Stimulated activated CD4-positive, alpha-beta T cell treated with anti-CD3 and anti-CD28 coated beads, Interleukin-4, amount 100 ng/mL, for 24 hours (primary cell): ENCODE measurements at regions not wholly inside any gene's neighbourhood (a gene's known extent, or its start where the extent isn't known, plus 50 kb on each side); places are given as distances from the start of the nearest gene placed in this dataset.

Source experiments
- DNase-seq: peaks from one replicate; pipeline ENCODE4 v3.0.0-alpha.2; 2020

DNA sequence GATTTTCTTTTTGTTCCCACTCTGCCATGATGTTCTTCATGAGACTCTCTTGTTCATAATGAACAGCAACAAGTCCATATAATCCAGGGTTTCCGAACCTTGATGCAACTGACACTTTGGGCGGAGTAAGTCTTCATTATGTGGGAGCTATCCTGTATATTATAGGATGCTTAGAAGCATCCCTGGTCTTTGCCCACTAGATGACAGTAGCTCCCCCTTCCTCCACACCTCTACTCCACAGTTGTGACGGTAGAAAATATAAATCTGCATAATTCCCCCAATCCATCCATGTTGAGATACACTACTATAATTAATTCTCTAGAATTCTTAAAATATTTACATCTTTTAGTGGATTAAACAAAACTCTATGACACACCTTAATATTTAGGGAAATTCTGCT is 482.2 kb upstream of the CELF4 start:
- DNase-seq: no peak

GRCh38 chr18:38046651-38047050 is 481.1 kb upstream of the CELF4 start:
- no peak for DNase-seq

DNA sequence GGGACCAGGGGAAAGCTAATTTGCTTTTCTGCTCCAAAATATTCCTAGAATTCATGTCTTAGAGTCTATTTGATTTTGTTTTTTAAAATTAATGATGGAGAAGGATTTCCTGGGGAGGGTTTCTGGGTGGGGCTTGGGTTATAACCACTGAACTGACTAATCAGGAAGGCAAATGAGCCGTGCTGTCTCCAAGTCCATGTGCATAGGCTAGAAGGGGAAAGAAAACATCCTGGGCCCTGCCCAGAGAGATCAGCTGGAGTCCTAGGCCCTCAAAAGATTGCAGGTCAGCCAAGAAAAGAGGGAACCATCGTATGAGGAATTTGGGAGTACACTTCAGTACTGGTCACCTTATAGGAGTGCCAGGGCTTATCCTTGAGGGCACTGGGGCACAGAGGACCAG is 480.2 kb upstream of the CELF4 start:
- no peak for DNase-seq

DNA sequence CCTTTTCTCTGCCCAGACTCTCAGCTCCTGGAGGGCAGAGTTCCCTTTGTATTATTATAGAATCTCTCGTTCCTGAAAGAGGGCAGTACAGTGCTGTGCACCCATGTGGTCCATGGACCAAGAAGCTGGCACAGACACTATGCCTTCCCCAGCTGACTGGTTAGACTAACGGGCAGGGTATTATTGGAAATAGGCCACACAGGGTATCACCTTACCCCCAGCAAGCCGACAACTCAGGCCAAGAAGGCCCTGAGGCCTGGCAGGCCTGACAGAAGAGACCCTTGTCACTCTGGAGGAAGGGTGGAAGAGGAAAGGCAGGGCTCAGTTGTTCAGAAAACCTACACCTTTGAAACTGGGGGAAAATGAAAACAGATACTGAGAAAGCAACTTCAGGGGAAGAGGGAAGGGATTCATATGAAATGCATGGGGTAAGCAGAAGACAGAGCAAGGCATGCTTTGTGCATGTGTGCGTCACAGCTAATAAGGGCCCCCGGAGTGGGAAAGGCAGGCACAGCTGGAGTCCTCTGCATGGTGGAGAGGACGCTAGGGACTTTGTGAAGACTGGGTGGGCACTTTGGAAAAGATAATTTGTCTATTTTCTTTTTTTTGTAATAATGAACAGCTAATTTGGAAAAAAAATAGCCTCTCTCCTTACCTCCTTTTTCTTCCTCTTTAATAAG is 476.8 kb upstream of the CELF4 start:
- no peak for DNase-seq

GRCh38 chr18:38038242-38038641 is 472.6 kb upstream of the CELF4 start:
- no peak for DNase-seq

DNA sequence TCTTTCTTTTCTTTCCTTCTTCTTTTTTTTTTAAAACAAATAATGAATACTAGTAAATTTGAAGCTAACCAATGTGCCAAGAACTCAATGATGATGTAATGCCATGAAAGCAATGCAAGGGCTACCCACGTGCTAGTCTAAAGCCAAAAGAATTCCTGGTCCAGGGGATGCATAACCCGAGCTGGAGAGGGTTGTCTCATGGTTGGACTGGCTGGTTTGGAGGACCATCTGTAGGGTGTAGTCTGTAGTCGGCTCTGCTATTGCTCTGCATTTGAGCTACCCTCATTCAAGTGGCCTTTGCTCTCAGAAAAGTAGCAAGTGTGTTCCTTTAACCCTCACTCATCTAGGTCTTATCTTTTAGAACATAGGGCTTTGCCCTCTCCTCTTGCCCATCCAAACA is 469.6 kb upstream of the CELF4 start:
- DNase-seq: no peak

GRCh38 chr18:38033282-38033681 is 467.7 kb upstream of the CELF4 start:
- DNase-seq: no peak

DNA sequence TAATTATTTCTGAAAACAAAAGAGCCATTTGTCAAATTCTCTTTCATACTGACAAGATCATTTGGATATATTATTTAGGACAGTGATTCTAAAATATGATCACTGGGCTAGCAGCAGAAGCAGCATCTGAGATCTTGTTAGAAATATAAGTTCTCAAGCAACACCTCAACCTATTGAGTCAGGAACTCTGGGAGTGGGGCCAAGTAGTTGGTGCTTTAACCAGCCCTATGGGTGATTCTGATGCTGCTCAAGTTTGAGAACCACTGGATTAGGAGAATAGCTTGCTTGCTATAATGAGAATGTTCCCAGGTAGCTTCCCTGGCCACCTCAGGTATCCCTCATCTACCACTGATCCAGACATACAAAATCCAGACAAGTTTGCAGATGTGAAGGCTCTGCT is 466.9 kb upstream of the CELF4 start:
- DNase-seq: no peak

DNA sequence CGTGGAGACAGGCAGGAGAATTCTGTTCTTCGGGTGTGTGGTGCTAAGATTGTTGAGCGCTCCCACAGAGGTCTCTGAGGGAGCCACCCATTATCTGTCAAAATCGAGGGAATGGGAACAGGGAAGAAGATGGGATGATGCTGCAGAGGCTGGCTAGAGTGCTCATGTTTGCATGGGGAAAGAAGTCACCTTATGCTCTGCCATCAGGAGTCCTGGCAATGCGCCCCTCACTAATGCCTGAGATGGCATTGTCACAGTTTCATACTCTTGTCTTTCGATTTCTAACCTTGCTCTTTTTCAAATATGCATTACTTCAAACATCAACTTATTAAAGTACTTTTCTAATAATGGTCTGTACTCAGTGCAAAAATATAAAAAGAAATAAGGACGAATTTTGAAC is 463.3 kb upstream of the CELF4 start:
- DNase-seq: no peak

DNA sequence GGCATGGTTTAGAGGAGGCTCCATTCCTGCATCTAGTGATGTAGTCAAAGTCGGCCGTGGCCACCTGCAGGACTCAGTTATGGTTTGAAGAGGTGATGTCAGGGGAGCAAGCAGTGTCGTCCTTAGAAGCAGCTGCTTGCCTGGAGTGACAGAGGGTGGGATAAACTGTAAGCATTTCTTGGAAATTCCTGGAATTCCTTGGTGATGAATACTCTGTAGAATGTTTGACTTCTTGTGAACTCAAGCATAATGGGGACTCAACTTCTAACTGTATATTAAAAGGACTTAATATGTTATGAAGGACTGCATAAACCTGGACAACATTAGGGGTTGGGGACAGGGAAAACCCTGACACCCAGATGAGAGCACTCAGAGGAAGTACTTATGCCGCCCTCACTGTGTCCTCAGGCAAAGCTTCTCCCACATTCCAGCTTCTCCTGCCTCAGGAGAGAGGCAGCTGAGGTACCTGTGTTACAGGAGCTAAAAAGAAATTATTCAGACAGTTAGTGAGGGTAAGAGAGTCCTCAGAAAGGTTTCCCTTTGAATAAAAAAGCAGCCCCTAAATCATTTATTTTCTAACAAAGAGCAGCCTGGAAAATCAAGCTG is 459.9 kb upstream of the CELF4 start:
- DNase-seq: no peak

- no peak for DNase-seq
Measured at GRCh38 chr18:38023871-38024270, 458.3 kb upstream of the CELF4 start.

GRCh38 chr18:38022234-38022633 is 456.6 kb upstream of the CELF4 start:
- DNase-seq: no peak

- no peak for DNase-seq
Measured at GRCh38 chr18:38019292-38019691, 453.7 kb upstream of the CELF4 start.

DNA sequence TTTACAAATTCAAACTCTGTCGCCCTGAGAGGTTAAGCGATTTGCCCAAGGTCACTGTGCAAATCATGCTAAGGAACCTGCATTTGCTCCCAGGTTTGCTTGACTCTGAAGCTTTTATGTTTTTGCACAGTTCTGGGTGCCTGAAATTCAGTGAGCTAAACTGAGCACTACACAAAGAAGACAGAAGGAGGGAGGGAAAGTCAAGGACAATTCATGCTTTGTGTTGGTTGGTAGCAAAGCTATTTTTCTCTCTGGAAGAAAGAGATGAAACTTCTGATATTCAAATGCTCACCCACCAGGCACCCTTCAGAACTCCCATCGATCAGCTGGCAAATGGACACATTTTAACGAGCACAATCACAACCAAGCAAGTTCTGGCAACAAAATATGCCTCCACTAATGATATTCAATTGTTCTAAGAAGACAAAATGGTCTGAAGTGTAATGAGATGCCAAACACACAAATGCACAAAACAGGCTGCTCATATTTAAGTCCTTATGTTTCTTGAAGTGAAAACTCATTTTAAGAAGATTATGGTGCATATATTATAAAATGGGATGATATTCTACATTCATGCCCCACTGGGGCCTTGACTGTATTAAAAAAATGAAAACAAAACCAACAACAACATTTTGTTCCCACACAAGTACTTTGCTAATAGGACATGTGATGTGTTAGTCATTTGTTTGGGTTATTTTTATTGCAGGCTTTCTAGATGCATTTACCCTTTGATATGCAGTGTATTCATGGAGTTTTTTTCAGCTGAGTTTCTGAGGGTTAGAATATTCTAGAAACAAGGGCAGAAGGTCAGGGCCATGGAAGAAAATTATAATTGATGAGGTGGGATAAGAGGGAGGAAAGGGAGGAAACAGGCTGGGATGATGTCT is 445.6 kb upstream of the CELF4 start:
- no peak for DNase-seq

- DNase-seq: no peak
Measured at GRCh38 chr18:38010037-38010436, 444.4 kb upstream of the CELF4 start.

DNA sequence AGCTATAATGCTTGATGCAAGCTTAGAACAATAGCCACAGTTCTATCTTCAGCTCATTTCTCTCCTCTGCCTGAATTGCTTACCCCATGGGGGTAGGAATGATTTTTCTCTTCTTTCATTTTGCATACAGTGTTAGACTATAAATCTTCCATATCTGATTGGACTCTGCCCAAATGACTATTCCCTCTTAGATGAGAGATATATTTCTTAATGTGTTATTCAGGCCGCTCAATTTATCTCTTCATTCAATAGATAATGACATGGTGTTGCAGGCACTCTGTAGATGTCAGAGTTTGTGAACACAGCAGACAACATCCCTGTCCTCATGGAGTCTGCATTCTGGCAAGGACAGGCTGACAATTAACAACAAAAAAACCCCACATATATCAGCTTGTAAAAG is 443.7 kb upstream of the CELF4 start:
- DNase-seq: no peak

DNA sequence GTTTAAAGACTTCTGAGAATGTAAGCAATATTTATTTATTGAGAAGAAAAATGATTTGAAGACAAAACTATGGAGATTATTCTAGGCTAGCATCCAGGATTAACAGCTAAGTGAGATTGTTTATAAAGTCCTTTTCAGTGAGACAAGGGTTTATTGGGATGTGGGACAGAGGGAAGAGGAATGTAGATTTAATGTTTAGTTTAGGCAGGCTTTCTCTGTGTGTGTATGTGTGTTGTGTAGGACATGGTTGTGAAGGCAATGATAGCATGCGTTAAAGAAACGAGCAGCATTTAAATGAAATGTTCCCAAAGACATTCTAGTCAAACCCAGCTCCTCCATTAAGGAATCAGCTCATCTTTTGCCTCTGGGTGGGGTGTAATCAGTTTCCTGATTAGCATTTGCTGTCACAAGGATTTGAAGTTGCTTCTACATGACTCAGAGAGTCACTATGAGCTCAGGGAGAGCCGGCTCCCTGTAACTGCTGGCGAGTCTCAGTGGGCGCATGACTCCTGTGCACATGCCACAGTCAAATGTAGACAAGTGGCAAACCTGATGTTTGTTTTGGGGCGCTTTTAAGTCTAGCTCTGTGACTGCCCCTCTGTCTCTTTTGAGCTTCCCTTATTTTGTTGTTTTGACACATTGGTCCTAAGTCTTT is 442.2 kb upstream of the CELF4 start:
- no peak for DNase-seq

- no peak for DNase-seq
Measured at GRCh38 chr18:38007026-38007425, 441.4 kb upstream of the CELF4 start.

DNA sequence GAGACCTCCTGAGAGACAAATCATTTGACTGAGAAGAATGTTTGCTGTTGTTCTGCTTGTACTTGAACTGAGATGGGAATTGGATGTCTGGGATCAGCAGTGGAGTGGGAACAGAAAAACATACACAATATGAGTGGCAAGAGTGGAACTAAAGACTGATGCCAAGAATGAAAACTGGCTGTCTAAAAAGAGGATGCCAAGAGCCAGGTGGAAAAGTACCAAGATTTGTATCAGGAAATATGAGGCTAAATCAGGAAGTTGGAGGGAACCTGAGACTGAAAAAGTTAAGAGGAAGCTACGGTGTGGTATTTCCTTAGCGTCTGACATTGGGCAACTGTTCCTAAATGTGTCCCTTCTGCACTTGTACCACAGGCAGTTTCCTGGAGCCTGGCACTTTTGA is 440.9 kb upstream of the CELF4 start:
- no peak for DNase-seq

DNA sequence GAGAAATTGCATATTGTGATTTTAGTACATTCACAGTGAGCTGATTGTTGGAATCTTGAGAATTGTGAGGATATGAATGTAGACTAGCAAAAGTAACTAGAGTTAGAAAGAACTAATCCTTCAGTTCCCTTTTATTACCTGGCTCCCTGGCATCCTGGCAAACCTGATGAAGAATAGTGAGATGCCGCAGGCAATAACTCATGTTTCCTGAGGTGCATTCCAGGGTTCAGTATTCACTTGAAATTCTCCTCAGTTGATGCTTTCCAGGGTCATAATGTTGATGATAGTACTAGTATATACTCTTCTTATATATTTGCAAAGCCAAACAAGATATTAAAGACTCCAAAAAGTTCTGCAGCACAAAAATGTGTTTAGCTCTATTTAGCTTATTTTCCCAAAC is 432.1 kb upstream of the CELF4 start:
- no peak for DNase-seq

GRCh38 chr18:37987901-37988300 is 422.3 kb upstream of the CELF4 start:
- DNase-seq: no peak

DNA sequence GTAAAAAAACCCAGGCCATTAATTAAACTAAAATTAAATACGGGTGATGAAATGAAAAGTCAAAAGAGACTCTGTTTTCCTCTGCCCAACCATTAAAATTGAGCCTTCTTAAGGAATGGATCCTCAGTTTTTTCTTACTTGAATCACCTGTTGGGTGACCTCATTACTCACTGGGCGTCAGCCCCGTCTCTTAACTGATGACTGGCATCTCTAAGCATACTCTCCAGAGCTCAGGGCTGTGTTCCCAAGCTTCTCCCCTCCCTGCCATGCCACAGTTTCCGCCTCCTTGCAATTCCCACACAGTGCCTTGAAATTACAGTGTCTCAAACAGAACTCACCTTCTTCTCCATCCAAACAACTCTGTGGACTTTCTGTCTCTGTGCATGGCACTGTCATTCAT is 421.1 kb upstream of the CELF4 start:
- no peak for DNase-seq

DNA sequence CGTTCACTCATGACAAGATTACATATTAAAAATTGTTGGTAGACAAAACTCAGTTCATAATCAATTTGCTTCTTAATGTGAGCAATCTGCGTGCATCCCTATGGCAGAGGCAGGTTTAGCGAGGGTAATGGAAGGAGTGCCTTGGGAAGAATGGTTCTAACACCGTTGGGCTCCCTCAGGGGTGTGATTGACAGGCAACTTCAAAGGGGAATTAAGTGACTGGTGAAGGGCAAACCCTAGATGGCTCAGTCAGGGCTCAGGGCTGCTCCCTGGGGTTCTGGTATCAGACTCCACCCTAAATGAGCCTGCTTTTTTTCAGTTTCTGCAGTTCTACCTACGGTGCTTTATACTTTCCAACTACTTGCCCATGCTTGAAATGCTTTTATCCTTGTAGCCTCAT is 419.5 kb upstream of the CELF4 start:
- DNase-seq: no peak

DNA sequence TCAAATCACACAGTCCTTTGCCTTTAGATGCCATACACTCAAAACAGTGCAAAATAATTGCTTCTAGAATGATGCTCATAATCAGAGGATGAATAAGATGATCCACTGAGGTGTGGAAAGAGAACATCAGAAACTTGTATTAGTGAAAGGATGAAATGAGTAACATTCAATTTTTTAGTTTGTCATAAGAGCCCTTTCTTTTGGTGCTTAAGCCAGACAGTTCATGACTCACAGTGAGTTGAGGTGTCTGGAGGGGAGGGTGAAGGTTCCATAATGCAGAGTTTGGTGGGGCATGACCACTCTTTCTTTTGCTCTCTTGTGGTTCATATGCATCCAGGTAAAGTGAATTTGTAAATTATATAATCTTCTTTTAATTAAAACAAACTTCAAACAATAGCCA is 415.0 kb upstream of the CELF4 start:
- no peak for DNase-seq
